ENCODE measurements at regions not wholly inside any gene's neighbourhood (a gene's known extent, or its start where the extent isn't known, plus 50 kb on each side); places are given as distances from the start of the nearest gene placed in this dataset.

DNA sequence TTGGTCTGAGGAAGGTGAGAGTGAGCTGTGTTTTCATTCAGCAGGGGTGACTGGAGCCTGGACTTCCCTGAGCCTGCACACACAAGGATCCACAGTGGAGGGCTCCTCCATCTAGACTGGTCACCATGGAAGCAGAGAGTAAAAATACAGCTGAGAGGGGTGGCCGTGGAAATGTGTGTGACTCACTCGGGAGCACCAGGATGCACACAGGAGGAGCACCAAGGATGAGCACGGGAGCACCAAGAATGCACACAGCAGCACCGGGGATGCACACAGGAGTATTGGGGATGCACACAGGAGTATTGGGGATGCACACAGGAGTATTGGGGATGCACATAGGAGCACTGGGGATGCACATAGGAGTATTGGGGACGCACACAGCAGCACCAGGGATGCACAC, 365.2 kb upstream of the MYT1L start:
- no peak for TF ChIP-seq CTCF (IDR thresholded peaks at IDR 0.05)
- no peak for TF ChIP-seq POLR2AphosphoS5 (IDR thresholded peaks at IDR 0.05)
- TF ChIP-seq POLR2A (IDR thresholded peaks at IDR 0.05) = no peak
